GM10266 (cell line): ENCODE measurements at regions not wholly inside any gene's neighbourhood (a gene's known extent, or its start where the extent isn't known, plus 50 kb on each side); places are given as distances from the start of the nearest gene placed in this dataset.

Source experiments
- DNase-seq: peaks from one replicate; pipeline ENCODE4 v3.0.0; 2012; ENCODE audit errors: extremely low spot score
- TF ChIP-seq, protein P1 (sequence below): IDR thresholded peaks from 2 replicates; pipeline ENCODE4 v1.5.1; 2012; ENCODE audit warnings: mild to moderate bottlenecking, low read depth; ENCODE audit not compliant: control insufficient read depth, insufficient read depth; ENCODE audit errors: missing control alignments

GRCh38 chr2:147101941-147102790 is 742.7 kb upstream of the ACVR2A start:
- DNase-seq, result no peak
- TF ChIP-seq, protein P1, sequence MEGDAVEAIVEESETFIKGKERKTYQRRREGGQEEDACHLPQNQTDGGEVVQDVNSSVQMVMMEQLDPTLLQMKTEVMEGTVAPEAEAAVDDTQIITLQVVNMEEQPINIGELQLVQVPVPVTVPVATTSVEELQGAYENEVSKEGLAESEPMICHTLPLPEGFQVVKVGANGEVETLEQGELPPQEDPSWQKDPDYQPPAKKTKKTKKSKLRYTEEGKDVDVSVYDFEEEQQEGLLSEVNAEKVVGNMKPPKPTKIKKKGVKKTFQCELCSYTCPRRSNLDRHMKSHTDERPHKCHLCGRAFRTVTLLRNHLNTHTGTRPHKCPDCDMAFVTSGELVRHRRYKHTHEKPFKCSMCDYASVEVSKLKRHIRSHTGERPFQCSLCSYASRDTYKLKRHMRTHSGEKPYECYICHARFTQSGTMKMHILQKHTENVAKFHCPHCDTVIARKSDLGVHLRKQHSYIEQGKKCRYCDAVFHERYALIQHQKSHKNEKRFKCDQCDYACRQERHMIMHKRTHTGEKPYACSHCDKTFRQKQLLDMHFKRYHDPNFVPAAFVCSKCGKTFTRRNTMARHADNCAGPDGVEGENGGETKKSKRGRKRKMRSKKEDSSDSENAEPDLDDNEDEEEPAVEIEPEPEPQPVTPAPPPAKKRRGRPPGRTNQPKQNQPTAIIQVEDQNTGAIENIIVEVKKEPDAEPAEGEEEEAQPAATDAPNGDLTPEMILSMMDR, result no peak

- no peak for DNase-seq
- TF ChIP-seq, protein P1, result no peak
Measured at GRCh38 chr2:147100406-147101035, 744.3 kb upstream of the ACVR2A start.

DNA sequence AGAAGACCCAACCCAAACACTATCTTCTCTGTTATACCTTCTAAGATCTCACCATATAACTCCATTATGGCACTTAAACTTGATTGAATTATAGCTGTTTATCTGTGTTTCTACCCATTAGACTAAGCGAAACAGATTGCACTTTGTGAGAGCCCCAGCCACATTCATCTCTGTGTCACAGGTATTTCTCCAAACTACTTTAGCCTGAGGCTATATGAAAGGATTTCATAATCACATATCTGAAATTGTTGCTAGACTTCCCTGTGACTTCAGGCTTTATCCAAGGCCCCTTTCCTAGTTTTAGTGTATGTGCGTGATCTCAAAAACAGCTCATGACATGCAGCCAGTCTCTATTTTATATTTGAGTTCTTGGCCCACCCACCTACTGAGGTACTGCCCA is 745.0 kb upstream of the ACVR2A start:
- no peak for DNase-seq
- TF ChIP-seq, protein P1, result no peak

GRCh38 chr2:147098940-147099339 is 745.9 kb upstream of the ACVR2A start:
- no peak for DNase-seq
- TF ChIP-seq, protein P1, result no peak

GRCh38 chr2:147097747-147098146 is 747.1 kb upstream of the ACVR2A start:
- TF ChIP-seq, protein P1, result no peak
- DNase-seq, result no peak

GRCh38 chr2:147096671-147097070 is 748.2 kb upstream of the ACVR2A start:
- DNase-seq, result no peak
- TF ChIP-seq, protein P1, result no peak

DNA sequence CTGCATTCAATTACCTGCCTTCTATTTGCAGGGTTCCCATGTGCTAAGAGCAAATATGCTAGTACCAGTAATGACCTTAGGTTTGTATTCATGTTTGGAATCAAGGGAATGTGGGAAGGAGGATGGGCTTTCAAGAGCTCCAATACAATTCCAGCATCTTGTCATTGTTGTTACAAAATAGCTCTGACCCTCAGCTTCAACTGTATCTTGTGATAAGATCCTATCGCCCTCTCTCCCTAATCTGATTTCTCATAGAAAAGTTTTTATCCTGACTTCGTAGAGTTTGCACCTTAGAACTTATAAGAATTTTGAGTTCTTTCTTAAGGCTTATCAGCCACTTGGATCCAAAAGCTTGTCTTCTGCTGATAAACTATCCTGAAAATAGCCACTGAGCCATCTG is 749.5 kb upstream of the ACVR2A start:
- no peak for DNase-seq
- TF ChIP-seq, protein P1, result no peak
